Activated effector memory CD4-positive, alpha-beta T cell treated with Interleukin-2 at 50 U/mL for 16 hours (primary cell): ENCODE measurements at regions not wholly inside any gene's neighbourhood (a gene's known extent, or its start where the extent isn't known, plus 50 kb on each side); places are given as distances from the start of the nearest gene placed in this dataset.

Source experiments
- DNase-seq: peaks from one replicate; pipeline ENCODE4 v3.0.0-alpha.2; 2020

- no peak for DNase-seq
These were observed 225.8 kb downstream of the TTC32 start for GRCh38 chr2:19675856-19676460.

- DNase-seq: no peak
These were observed 226.7 kb downstream of the TTC32 start for GRCh38 chr2:19675003-19675629.

GRCh38 chr2:19674051-19675002, 227.5 kb downstream of the TTC32 start:
- no peak for DNase-seq

GRCh38 chr2:19673213-19673791, 228.5 kb downstream of the TTC32 start:
- no peak for DNase-seq

- no peak for DNase-seq
These were observed 229.9 kb downstream of the TTC32 start for GRCh38 chr2:19671916-19672315.

- DNase-seq: no peak
These were observed 230.5 kb downstream of the TTC32 start for GRCh38 chr2:19671311-19671710.

GRCh38 chr2:19670303-19670702, 231.5 kb downstream of the TTC32 start:
- DNase-seq: no peak

GRCh38 chr2:19669559-19669958, 232.2 kb downstream of the TTC32 start:
- DNase-seq: no peak

- no peak for DNase-seq
These were observed 232.7 kb downstream of the TTC32 start for GRCh38 chr2:19669126-19669525.

GRCh38 chr2:19667536-19667949, 234.2 kb downstream of the TTC32 start:
- DNase-seq: no peak

GRCh38 chr2:19667085-19667484, 234.7 kb downstream of the TTC32 start:
- DNase-seq: no peak

GRCh38 chr2:19664646-19665045, 237.1 kb downstream of the TTC32 start:
- no peak for DNase-seq

GRCh38 chr2:19659024-19659792, 242.6 kb downstream of the TTC32 start:
- no peak for DNase-seq

- DNase-seq: no peak
These were observed 245.8 kb downstream of the TTC32 start for GRCh38 chr2:19656011-19656410.

GRCh38 chr2:19654310-19655090, 247.3 kb downstream of the TTC32 start:
- no peak for DNase-seq

GRCh38 chr2:19653509-19653908, 248.3 kb downstream of the TTC32 start:
- DNase-seq: no peak

- DNase-seq: no peak
These were observed 249.0 kb downstream of the TTC32 start for GRCh38 chr2:19652811-19653210.

GRCh38 chr2:19651466-19651865, 250.3 kb downstream of the TTC32 start:
- no peak for DNase-seq

- DNase-seq: no peak
These were observed 251.9 kb downstream of the TTC32 start for GRCh38 chr2:19649785-19650380.

- no peak for DNase-seq
These were observed 252.6 kb downstream of the TTC32 start for GRCh38 chr2:19649142-19649541.

GRCh38 chr2:19648583-19648982, 253.2 kb downstream of the TTC32 start:
- DNase-seq: no peak
